Neural cell (in vitro differentiated cells): ENCODE measurements at regions not wholly inside any gene's neighbourhood (a gene's known extent, or its start where the extent isn't known, plus 50 kb on each side); places are given as distances from the start of the nearest gene placed in this dataset.

Experiments
- H2AFZ ChIP-seq: fragments of 200-600, 300-800 bp; sonication (generic), shearing (Covaris generic); 2 replicates; pipeline ENCODE4 v1.6.0; 2014; ENCODE audit warnings: low read depth, mild to moderate bottlenecking, antibody characterized with exemption, low read length, moderate library complexity
- H3F3A ChIP-seq: fragments of 200-600 bp; shearing (Covaris generic); 2 replicates; pipeline ENCODE4 v1.6.1; 2016; ENCODE audit warnings: mild to moderate bottlenecking, moderate library complexity, mixed read lengths, antibody characterized with exemption, low read length; ENCODE audit not compliant: insufficient read depth, poor library complexity, severe bottlenecking
- H3K27ac ChIP-seq: fragments of 200-600, 300-800 bp; sonication (generic), shearing (Covaris generic); 2 replicates; pipeline ENCODE4 v1.5.1; 2014; ENCODE audit warnings: mild to moderate bottlenecking, low read length, moderate library complexity
- H3K27me3 ChIP-seq: fragments of 300-800, 200-600 bp; sonication (generic), shearing (Covaris generic); 2 replicates; pipeline ENCODE4 v1.6.0; 2014; ENCODE audit warnings: mild to moderate bottlenecking, low read depth, low read length, moderate library complexity; ENCODE audit not compliant: insufficient read depth
- H3K36me3 ChIP-seq: fragments of 300-800, 200-600 bp; sonication (generic), shearing (Covaris generic); 2 replicates; pipeline ENCODE4 v1.5.1; 2014; ENCODE audit warnings: mild to moderate bottlenecking, antibody characterized with exemption, low read length, moderate library complexity; ENCODE audit not compliant: insufficient read depth
- H3K4me2 ChIP-seq: fragments of 300-800, 200-600 bp; sonication (generic), shearing (Covaris generic); 2 replicates; pipeline ENCODE4 v1.6.0; 2014; ENCODE audit warnings: mild to moderate bottlenecking, low read length
- H3K4me3 ChIP-seq: fragments of 300-800, 200-600 bp; sonication (generic), shearing (Covaris generic); 2 replicates; pipeline ENCODE4 v1.5.1; 2014; ENCODE audit warnings: mild to moderate bottlenecking, low read length, moderate library complexity
- H3K79me2 ChIP-seq: fragments of 200-600 bp; shearing (Covaris generic); replicated peaks from 2 replicates; pipeline ENCODE4 v1.6.0; 2014; ENCODE audit warnings: mild to moderate bottlenecking, low read length, moderate library complexity; ENCODE audit not compliant: insufficient read depth
- H3K9ac ChIP-seq: fragments of 300-800, 200-600 bp; sonication (generic), shearing (Covaris generic); 2 replicates; pipeline ENCODE4 v1.6.1; 2016; ENCODE audit warnings: mild to moderate bottlenecking, low read length, mixed read lengths
- H3K9me2 ChIP-seq: fragments of 200-600 bp; shearing (Covaris generic); 2 replicates; pipeline ENCODE4 v1.6.1; 2016; ENCODE audit warnings: mild to moderate bottlenecking, low read length, mixed read lengths; ENCODE audit not compliant: insufficient read depth
- H3K9me3 ChIP-seq: fragments of 200-600, 300-800 bp; sonication (generic), shearing (Covaris generic); 2 replicates; pipeline ENCODE4 v1.6.1; 2016; ENCODE audit warnings: mild to moderate bottlenecking, mixed run types, low read length, moderate library complexity, mixed read lengths
- H4K20me1 ChIP-seq: fragments of 200-600 bp; shearing (Covaris generic); 2 replicates; pipeline ENCODE4 v1.6.1; 2016; ENCODE audit warnings: mild to moderate bottlenecking, mixed run types; ENCODE audit not compliant: insufficient read depth
- EP300 ChIP-seq: fragments of 450-650 bp; conservative IDR thresholded peaks from 2 replicates; pipeline ENCODE4 v1.6.1; 2014; ENCODE audit warnings: antibody characterized with exemption, mild to moderate bottlenecking, moderate library complexity; ENCODE audit not compliant: poor library complexity, severe bottlenecking
- EZH2 ChIP-seq: fragments of 200-600, 300-800 bp; shearing (Covaris generic), sonication (generic); IDR thresholded peaks from 2 replicates; pipeline ENCODE4 v1.6.1; 2014; ENCODE audit warnings: antibody characterized with exemption, low read length, borderline replicate concordance, mild to moderate bottlenecking; ENCODE audit not compliant: insufficient read depth, poor library complexity, severe bottlenecking
- MXI1 ChIP-seq: fragments of 450-650 bp; conservative IDR thresholded peaks from 2 replicates; pipeline ENCODE4 v1.6.1; 2014; ENCODE audit warnings: antibody characterized with exemption, mild to moderate bottlenecking; ENCODE audit not compliant: poor library complexity, severe bottlenecking
- POLR2AphosphoS5 ChIP-seq: IDR thresholded peaks from 2 replicates; pipeline ENCODE4 v1.6.1; 2012
- RAD21 ChIP-seq: fragments of 450-650 bp; conservative IDR thresholded peaks from 2 replicates; pipeline ENCODE4 v1.6.1; 2014; ENCODE audit warnings: antibody characterized with exemption, mild to moderate bottlenecking, moderate library complexity
- SMC3 ChIP-seq: fragments of 450-650 bp; conservative IDR thresholded peaks from 2 replicates; pipeline ENCODE4 v1.6.1; 2014; ENCODE audit warnings: antibody characterized with exemption, mild to moderate bottlenecking, moderate library complexity; ENCODE audit not compliant: poor library complexity
- TAF1 ChIP-seq: IDR thresholded peaks from 2 replicates; pipeline ENCODE4 v1.6.1; 2012; ENCODE audit warnings: low read depth
- TF ChIP-seq, protein P1 (sequence below): fragments of 450-650 bp; IDR thresholded peaks from 2 replicates; pipeline ENCODE4 v1.5.1; 2014; ENCODE audit warnings: antibody characterized with exemption, mild to moderate bottlenecking, moderate library complexity; ENCODE audit not compliant: poor library complexity, severe bottlenecking
- TF ChIP-seq, protein P2 (sequence below): IDR thresholded peaks from 2 replicates; pipeline ENCODE4 v1.6.1; 2012; ENCODE audit warnings: borderline replicate concordance

DNA sequence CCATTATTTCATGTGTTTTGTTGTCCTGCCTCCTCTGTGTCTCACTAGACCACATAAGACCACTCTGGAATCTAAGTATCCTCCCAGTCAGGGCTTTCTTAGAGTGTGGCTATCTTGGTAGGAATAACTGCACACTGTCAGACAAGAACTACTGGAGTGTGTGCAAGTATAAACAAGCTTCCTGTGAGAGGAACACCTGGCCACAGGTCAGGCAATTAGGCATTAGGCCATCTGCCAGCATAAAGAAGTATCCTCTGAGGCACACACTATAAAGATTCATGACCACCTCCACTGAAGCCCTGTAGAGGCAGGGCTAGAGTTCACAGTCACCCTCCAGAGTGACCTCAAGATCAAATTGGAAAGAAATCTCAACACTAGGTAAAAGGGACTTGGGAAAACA is 507.0 kb upstream of the PABPC4L start:
- Histone ChIP-seq H3K9me3 (no peaks in the 10 kb centered on the region), H3K36me3 (no peaks in the 10 kb centered on the region), H2AFZ (no peak overlapping the region), H3K27me3 (no peaks in the 10 kb centered on the region), H3K4me2 (no peak overlapping the region), H3K79me2 (no peaks in the 10 kb centered on the region), H3K9ac (no peak overlapping the region), H3F3A (no peaks in the 10 kb centered on the region), H3K9me2 (no peaks in the 10 kb centered on the region), H4K20me1 (no peaks in the 10 kb centered on the region), H3K27ac (no peak overlapping the region), H3K4me3 (no peak overlapping the region)
- TF ChIP-seq POLR2AphosphoS5 = no peak
- TF ChIP-seq TAF1 = no peak
- TF ChIP-seq MXI1 = no peak
- no peak for TF ChIP-seq SMC3
- TF ChIP-seq, protein P1, sequence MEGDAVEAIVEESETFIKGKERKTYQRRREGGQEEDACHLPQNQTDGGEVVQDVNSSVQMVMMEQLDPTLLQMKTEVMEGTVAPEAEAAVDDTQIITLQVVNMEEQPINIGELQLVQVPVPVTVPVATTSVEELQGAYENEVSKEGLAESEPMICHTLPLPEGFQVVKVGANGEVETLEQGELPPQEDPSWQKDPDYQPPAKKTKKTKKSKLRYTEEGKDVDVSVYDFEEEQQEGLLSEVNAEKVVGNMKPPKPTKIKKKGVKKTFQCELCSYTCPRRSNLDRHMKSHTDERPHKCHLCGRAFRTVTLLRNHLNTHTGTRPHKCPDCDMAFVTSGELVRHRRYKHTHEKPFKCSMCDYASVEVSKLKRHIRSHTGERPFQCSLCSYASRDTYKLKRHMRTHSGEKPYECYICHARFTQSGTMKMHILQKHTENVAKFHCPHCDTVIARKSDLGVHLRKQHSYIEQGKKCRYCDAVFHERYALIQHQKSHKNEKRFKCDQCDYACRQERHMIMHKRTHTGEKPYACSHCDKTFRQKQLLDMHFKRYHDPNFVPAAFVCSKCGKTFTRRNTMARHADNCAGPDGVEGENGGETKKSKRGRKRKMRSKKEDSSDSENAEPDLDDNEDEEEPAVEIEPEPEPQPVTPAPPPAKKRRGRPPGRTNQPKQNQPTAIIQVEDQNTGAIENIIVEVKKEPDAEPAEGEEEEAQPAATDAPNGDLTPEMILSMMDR = no peak
- TF ChIP-seq, protein P2, sequence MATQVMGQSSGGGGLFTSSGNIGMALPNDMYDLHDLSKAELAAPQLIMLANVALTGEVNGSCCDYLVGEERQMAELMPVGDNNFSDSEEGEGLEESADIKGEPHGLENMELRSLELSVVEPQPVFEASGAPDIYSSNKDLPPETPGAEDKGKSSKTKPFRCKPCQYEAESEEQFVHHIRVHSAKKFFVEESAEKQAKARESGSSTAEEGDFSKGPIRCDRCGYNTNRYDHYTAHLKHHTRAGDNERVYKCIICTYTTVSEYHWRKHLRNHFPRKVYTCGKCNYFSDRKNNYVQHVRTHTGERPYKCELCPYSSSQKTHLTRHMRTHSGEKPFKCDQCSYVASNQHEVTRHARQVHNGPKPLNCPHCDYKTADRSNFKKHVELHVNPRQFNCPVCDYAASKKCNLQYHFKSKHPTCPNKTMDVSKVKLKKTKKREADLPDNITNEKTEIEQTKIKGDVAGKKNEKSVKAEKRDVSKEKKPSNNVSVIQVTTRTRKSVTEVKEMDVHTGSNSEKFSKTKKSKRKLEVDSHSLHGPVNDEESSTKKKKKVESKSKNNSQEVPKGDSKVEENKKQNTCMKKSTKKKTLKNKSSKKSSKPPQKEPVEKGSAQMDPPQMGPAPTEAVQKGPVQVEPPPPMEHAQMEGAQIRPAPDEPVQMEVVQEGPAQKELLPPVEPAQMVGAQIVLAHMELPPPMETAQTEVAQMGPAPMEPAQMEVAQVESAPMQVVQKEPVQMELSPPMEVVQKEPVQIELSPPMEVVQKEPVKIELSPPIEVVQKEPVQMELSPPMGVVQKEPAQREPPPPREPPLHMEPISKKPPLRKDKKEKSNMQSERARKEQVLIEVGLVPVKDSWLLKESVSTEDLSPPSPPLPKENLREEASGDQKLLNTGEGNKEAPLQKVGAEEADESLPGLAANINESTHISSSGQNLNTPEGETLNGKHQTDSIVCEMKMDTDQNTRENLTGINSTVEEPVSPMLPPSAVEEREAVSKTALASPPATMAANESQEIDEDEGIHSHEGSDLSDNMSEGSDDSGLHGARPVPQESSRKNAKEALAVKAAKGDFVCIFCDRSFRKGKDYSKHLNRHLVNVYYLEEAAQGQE = no peak
- TF ChIP-seq RAD21 = no peak
- TF ChIP-seq EZH2 = no peak
- no peak for TF ChIP-seq EP300

DNA sequence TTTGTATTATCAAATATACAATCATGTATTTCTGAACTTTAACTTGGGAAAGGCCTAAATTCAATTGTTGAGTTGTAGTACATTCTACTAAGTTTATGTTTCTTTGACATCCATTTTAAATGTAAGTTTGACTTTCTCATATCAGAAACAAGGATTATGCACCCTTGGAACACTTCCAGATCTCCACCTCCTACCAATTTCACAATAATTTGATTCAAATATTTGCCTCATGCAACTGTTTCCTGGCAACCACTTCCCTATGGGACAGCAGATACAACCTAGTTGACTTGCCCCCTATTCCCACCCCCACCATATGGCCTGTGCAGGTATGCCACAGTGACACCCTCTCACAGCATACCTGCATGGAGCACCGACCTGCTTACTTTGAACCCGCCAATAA is 506.4 kb upstream of the PABPC4L start:
- Histone ChIP-seq H3K9me2 (no peaks in the 10 kb centered on the region), H3K4me2 (no peak overlapping the region)
- TF ChIP-seq SMC3 (no peak), RAD21 (no peak), MXI1 (no peak), POLR2AphosphoS5 (no peak), TAF1 (no peak), EZH2 (no peak)
- TF ChIP-seq, protein P2 = no peak

More for the DNA sequence above, 506.4 kb upstream of the PABPC4L start:
- Histone ChIP-seq H3K27me3 (no peaks in the 10 kb centered on the region), H3K27ac (no peak overlapping the region), H3K9ac (no peak overlapping the region), H3K36me3 (no peaks in the 10 kb centered on the region), H3F3A (no peaks in the 10 kb centered on the region), H3K79me2 (no peaks in the 10 kb centered on the region), H4K20me1 (no peaks in the 10 kb centered on the region), H3K9me3 (no peaks in the 10 kb centered on the region), H2AFZ (no peak overlapping the region), H3K4me3 (no peak overlapping the region)
